ENCODE measurements at regions not wholly inside any gene's neighbourhood (a gene's known extent, or its start where the extent isn't known, plus 50 kb on each side); places are given as distances from the start of the nearest gene placed in this dataset.

DNA sequence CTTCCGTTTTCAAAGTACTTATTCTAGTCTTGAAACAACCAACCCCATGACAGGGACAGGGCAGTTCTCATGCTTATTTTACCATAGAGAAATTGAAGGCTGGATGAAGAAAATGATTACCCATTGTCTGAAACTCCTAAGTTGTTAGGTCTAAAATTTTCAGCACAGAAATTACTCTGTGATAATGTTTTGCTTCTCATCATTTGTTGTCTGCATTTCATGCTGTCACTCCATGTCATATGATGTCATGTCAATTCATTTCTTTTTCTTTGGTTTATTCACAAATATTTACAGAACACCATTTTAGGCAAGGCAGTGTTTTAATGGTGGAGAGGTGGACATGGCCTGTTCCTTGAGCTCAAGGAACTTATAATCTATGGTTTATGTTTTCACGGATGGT, 98.2 kb upstream of the RASGRP1 start:
- Histone ChIP-seq H3K56ac (replicated peaks; ENCODE audit: insufficient read length, low read depth, low read length) (no peak overlapping the region), H3K9me3 (ENCODE audit: insufficient read depth in 2 of 2, low read depth in 1 of 2, low read length in 1 of 2) (no peaks in the 10 kb centered on the region), H3K9ac (replicated peaks in 1 of 4; ENCODE audit: extremely low read depth in 1 of 4, low read depth in 3 of 4, low read length in 3 of 4) (no peak overlapping the region), H3K79me1 (ENCODE audit: low read depth, low read length) (no peaks in the 10 kb centered on the region), H3K36me3 (ENCODE audit: control insufficient read depth in 2 of 4, insufficient read depth in 4 of 4, low read length in 3 of 4) (no peaks in the 10 kb centered on the region), H2BK20ac (ENCODE audit: low read length) (no peak overlapping the region), H3K27me3 (replicated peaks in 1 of 4; ENCODE audit: control insufficient read depth in 3 of 4, extremely low read depth in 1 of 4, insufficient read depth in 3 of 4, low read length in 3 of 4) (no peaks in the 10 kb centered on the region), H3K79me2 (ENCODE audit: control insufficient read depth in 1 of 2, insufficient read depth in 2 of 2, low read length in 2 of 2) (no peaks in the 10 kb centered on the region), H3K4me1 (replicated peaks in 1 of 4; ENCODE audit: control insufficient read depth in 3 of 4, insufficient read depth in 4 of 4, low read length in 3 of 4) (no peaks in the 10 kb centered on the region; a peak in 1 of 7 replicates), H4K8ac (ENCODE audit: extremely low read depth, insufficient read depth, low read length) (no peak overlapping the region), H2AK5ac (ENCODE audit: low read depth, low read length) (no peak overlapping the region), H2BK15ac (ENCODE audit: low read length) (no peak overlapping the region), H3K18ac (ENCODE audit: extremely low read depth, low read length) (no peak overlapping the region), H3K4me2 (ENCODE audit: insufficient read depth in 1 of 2, low read depth in 2 of 2, low read length in 2 of 2) (no peak overlapping the region), H2BK5ac (ENCODE audit: low read depth, low read length) (no peak overlapping the region), H2BK120ac (replicated peaks; ENCODE audit: low read depth, low read length) (no peak overlapping the region), H3K23me2 (ENCODE audit: low read depth, low read length) (no peaks in the 10 kb centered on the region), H3K14ac (ENCODE audit: insufficient read length) (no peak overlapping the region), H4K20me1 (replicated peaks in 1 of 2; ENCODE audit: control insufficient read depth in 1 of 2, insufficient read depth in 2 of 2, low read length in 2 of 2) (no peaks in the 10 kb centered on the region), H3K4me3 (ENCODE audit: extremely low read depth in 1 of 4, insufficient read depth in 2 of 4, low read depth in 3 of 4, low read length in 4 of 4) (no peak overlapping the region), H3K4ac (replicated peaks; ENCODE audit: insufficient read length, low read depth, low read length) (no peak overlapping the region), H2BK12ac (ENCODE audit: low read depth, low read length) (no peak overlapping the region), H3K27ac (ENCODE audit: low read depth, low read length) (no peak overlapping the region), H4K5ac (ENCODE audit: insufficient read length, low read depth, low read length) (no peak overlapping the region), H3K23ac (ENCODE audit: insufficient read length) (no peak overlapping the region), H4K91ac (replicated peaks; ENCODE audit: insufficient read length, low read length) (no peak overlapping the region), H2AFZ (ENCODE audit: low read length) (no peak overlapping the region)
- ChIA-PET POLR2A (ENCODE audit: partially characterized antibody) (interaction anchor here (0.7 to 1.7 kb wide), 2 partner anchors 9 to 209 kb away, joined by 3 to 4 read pairs; partner anchors contain the start of gene FAM98B), CTCF (ENCODE audit: partially characterized antibody) (interaction anchor here (1.3 to 6.6 kb wide), 4 partner anchors 12 to 222 kb away, joined by 3 to 40 read pairs (median 14); no protein-coding TSS in a partner anchor)
- WGBS, 2 experiments (ENCODE audit: extremely low coverage in 1 of 2, insufficient coverage in 1 of 2, insufficient read length in 1 of 2, insufficient replicate concordance in 2 of 2, low coverage in 1 of 2, low lambda C conversion rate in 2 of 2, missing lambda C conversion rate in 1 of 2): 98% methylated on average over 2 of the region's 2 CpGs; no CpG with 5 or more reads in 1 of the 2 experiments
- no peak for FAIRE-seq
- no peak for DNase-seq (ENCODE audit: low read depth in 1 of 2, low spot score in 2 of 2)
- TF ChIP-seq RXRA (IDR thresholded peaks at IDR 0.05; ENCODE audit: insufficient read depth, low read depth, low read length) (no peak), SUZ12 (IDR thresholded peaks at IDR 0.05; ENCODE audit: low read length) (no peak), NRF1 (IDR thresholded peaks at IDR 0.05; ENCODE audit: low read depth, low read length) (no peak), FOSL1 (IDR thresholded peaks at IDR 0.05; ENCODE audit: insufficient read depth, low read depth, low read length) (no peak), NANOG (IDR thresholded peaks at IDR 0.05; ENCODE audit: insufficient read depth, low read depth, low read length, poor library complexity, severe bottlenecking) (no peak), KDM1A (IDR thresholded peaks at IDR 0.05; ENCODE audit: borderline replicate concordance, low read length) (no peak), CREB1 (IDR thresholded peaks at IDR 0.05) (no peak), CHD2 (IDR thresholded peaks at IDR 0.05; ENCODE audit: low read length) (no peak), EP300 (IDR thresholded peaks at IDR 0.05; ENCODE audit: borderline replicate concordance in 1 of 2, low read depth in 2 of 2, low read length in 2 of 2) (no peak), RBBP5 (IDR thresholded peaks at IDR 0.05; ENCODE audit: borderline replicate concordance, low read depth, low read length) (no peak), CTBP2 (IDR thresholded peaks at IDR 0.05; ENCODE audit: borderline replicate concordance, insufficient read depth, insufficient read length, low read length) (no peak), KDM5A (IDR thresholded peaks at IDR 0.05; ENCODE audit: low read length) (no peak), MAFK (IDR thresholded peaks at IDR 0.05; ENCODE audit: low read depth, low read length) (no peak), TBP (IDR thresholded peaks at IDR 0.05; ENCODE audit: low read depth, low read length) (no peak)
- TF ChIP-seq, protein P1, sequence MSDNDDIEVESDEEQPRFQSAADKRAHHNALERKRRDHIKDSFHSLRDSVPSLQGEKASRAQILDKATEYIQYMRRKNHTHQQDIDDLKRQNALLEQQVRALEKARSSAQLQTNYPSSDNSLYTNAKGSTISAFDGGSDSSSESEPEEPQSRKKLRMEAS (IDR thresholded peaks at IDR 0.05): no peak
